ENCODE measurements at regions not wholly inside any gene's neighbourhood (a gene's known extent, or its start where the extent isn't known, plus 50 kb on each side); places are given as distances from the start of the nearest gene placed in this dataset.

DNA sequence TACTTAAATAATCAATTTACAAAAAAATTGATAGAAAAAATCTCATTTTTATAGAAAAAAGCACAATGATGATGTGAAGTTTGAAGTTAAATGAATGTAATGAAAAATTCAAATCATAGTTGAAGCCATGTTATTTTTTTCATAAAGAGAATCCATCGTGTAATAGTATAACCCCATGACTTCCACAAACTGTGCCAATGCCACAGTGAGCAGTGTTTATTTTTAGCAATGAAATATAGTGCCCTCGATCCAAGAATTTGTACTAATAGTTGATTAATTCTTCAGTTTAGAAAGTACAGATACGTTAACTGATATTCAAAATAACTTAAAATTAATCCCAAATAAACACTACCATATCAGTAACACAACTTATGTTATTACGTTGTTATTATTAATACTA lies 225.9 kb downstream of the PTPRC start:
- DNase-seq (ENCODE audit: low read depth) = no peak

DNA sequence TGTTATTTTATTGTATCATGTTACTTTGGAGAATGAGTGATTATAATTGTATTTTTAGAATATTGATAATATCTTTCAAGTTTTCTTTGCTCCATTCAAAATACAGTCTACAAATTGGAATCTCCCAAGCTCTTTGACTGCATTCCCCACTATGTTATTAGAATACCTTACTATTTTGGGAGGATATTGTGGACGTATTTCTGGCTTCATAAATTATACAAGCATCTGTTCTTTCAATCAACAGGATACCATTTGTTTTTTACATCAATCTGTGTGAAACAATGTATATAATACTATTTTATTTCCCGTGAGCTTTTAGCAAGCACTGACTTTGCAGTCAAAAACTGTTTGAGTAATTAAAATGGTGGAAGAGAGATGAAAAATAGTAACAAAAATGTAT lies 226.5 kb downstream of the PTPRC start:
- no peak for DNase-seq (ENCODE audit: low read depth)

DNA sequence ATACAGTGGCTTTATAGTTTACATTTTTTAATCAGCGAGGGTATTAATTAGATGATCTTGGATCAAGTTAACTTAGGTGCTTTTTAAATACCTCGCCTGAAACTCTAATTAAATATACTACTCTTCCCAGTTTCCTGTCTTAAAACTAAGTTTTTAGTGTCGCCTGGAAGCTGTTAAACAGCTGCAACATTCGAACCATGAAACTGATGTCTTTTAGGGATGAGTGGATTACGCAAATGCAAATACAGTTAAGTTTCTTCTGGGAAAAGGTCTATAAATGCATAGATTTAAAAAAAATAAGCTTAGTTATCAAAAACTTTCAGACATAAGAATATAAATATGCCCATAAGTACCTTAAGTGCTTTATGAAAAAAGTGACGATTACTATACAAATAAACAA lies 228.3 kb downstream of the PTPRC start:
- DNase-seq (ENCODE audit: low read depth) = no peak

DNA sequence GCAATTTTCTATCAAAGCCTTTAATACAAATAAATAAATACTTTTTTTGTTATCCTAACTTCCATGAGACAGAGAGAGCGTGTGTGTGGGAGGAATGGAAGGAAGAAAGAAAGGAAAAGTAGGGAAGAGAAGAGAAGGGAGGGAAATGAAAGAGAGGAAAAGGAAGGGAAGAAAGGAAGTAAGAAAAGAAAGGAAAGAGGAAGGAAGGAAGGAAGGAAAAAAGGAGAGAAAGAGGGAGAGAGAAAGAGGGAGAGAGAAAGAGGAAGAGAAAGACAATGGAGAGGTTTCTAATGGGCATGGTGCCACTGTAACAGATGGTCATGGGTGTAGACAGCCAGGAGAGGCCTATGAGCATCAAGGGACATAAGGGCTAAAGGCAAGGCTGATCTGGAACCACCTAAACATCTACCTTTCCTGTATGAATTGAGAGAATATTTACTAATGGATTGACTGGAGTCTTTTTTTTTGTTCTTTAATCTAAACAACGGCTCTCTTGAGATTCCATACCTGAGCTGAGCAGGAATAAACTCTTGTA lies 234.9 kb downstream of the PTPRC start:
- DNase-seq (ENCODE audit: low read depth) = no peak

DNA sequence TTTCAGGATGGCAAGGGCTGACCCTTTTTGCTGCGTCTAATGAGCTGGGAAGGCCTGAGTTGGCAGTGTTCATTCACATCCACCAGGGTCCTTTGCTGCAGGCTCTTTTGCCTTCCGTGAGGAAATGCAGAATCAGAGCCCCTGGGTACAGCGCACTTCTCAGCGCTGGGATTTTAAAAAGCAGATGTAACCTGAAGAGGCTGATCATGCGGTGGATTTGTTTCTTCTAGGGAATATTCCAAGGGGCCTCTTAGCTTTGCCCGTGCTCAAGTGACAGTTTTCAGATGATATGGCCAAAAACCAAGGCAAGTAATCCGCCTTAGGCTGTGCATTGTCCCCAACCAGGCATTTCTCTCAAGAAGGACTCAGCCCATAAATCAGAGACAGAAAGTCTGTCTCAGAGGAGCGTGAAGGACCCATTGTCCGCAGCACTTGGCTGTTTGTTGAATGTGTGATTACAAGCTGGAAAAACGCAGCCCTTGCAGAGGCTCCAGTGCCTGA lies 237.6 kb downstream of the PTPRC start:
- DNase-seq (ENCODE audit: low read depth) = no peak

DNA sequence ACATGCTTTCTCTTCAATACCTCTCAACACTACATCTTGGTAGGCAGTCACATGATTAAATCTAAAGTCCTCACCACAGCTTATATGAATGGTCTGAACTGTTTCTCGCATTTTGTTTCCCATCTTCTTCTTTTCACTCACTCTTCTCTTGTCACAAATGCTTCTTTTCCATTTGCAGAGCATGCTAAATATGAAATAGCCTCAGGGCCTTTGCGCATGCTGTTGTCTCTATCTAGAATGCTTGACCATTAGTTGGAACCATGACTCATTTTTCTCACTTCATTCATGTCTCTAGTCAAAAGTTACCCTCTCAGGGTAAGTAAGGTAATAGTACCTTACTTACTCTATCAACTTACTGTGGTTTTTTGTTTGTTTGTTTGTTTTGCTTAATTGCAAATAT lies 239.7 kb downstream of the PTPRC start:
- no peak for DNase-seq (ENCODE audit: low read depth)

DNA sequence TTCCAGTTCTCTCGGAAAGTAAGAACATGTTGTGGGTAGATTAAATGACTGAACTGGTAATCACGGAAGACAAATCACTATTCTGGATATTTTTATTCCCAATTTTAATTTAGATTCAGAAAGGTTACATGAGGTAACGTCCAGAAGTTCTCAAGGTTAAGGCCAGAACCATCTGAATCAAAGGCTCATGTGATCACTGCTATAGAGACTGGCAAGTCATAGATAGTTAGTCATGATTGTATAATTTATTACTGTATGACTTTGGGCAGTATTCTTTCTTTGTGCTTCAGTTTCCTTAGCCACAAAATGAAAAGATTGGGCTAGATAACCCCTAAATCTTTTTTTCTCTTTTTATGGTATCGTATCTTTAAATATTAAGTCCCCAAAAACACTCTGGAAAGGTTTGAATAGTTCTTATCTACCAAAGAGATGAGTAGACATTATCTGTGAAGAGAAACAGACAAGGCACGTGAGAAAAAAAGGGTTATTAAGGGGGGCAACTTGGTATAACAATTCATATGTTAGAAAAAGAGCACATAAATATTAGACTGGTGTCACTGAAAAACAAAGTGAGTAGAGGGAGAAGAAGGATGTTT lies 241.0 kb downstream of the PTPRC start:
- DNase-seq (ENCODE audit: low read depth) = no peak

DNA sequence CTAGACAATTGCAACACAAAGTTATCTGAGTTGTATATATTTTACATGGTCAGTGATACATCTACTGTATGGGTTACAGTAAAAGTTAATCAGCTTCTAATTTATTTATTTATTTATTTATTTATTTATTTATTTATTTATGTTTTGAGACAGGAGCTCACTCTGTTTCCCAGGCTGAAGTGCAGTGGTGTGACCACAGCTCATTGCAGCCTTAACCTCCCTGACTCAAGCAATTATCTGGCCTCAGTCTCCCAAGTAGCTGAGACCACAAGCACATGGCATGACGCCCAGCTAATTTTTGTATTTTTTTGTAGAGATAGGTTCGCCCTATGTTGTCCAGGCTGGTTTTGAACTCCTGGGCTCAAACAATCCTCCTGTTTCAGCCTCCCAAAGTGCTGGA lies 241.6 kb downstream of the PTPRC start:
- no peak for DNase-seq (ENCODE audit: low read depth)

DNA sequence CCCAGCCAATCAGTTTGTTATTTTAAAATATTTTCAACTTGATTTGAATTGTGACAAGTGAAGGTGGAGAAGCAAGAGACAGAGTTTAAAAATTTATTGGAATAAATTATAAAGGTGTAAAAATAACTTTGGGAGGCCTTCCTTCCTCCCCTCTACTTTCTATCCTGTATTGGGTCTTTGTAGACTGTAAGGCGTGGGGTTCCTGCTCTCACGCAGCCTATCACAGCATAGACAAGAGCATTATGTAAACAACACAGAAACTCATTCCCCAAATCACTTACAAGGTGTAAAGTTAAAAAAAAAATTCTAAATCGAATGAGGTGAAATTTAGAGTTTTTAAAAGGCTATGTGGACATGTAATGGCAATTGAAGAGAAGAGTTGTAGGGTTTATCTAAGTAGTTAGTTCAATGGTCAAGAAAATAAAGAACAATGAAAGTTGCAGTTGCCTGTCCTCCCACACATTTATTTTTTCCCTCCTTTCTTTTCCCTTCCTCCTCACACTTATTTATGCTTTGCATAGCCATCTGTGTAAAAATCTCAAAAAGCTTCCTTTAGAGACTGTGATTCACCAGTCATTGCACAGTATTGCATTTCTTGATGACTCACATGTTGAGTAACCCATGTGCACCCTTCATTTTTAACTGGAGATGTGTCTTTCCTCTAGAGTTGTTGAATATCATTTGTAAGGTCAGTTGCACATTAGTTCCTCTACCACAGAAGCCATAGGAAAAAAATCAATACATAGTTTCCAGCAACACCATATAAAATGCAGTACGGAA lies 242.2 kb downstream of the PTPRC start:
- no peak for DNase-seq (ENCODE audit: low read depth)

DNA sequence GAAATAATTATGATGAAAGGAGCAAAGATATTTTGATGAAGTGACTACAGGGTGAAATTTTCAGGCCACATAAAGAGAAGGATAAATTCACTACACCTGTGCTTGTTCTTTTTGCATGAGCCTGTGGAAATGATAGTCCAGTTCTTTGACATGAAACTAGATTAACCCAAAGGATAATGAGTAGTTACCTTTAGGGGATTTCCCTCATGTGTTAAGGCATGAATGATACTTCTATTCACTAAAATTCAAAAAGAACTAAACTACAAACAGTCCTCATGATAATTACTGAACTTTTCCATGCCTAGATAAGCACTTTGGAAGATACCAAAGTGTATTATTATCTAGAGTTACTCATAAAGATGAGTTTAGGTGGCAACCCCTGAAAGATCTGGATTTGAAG lies 244.3 kb downstream of the PTPRC start:
- DNase-seq (ENCODE audit: low read depth) = no peak

DNA sequence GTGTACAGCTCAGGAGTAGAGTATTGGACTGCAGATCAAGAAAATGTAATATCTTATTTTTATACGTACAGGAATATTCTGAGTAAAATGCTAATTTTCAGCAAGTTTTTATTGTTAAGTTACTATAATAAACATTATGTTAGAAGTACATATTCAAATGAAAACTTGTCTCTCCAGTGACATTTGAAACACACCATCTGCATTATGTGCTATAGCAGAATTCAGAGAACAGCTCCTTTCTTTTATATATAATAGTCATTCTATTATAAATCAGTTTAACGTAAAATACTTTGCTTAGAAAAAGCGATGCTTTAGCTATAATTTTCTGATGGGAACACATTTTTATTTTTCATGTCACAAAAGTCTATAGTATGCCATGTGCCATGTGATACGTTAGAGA lies 249.0 kb downstream of the PTPRC start:
- DNase-seq (ENCODE audit: low read depth) = no peak

DNA sequence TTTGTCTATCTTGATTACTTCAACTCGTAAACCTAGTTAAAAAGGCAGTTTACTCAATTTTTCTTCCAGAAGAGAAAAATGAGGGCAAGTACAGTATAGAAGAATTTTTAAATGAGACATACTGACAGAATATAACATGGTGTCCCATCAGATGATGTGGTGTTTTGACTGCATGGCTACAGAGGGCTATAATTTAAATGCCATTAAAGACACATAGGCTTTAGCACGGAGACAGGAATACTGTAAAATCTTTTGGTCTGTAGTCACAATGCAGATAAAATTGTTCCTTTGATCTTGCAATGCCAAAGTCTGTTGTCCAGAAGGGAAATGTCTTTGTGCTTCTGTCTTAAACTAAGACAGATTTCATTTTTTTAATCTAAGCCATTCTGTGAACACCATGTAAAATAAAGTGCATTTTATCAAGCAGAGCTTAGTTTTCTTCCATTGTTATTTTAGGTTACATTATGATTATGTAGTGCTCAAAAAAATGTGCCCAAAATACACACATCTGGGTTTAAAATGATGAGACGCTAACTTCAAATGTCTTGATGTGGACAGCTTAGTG lies 249.6 kb downstream of the PTPRC start:
- DNase-seq (ENCODE audit: low read depth) = no peak

DNA sequence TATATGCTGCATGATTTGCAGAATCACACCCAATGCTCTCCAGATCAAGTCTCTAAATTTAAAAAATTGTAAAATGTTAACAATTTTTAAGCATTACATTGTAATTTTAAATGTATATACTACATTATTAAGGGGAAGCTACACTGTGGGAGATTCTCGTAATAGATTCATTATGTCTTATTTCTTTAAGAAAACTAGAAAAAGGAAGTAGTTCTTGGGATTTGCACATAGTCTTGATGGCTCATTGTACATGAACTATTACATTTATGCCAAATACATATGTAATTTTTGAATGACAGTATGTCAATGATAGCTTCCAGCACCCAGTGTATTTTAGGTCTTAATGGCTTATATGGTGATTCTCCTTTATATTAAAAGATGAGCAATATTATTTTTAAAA lies 250.3 kb downstream of the PTPRC start:
- DNase-seq (ENCODE audit: low read depth) = no peak

DNA sequence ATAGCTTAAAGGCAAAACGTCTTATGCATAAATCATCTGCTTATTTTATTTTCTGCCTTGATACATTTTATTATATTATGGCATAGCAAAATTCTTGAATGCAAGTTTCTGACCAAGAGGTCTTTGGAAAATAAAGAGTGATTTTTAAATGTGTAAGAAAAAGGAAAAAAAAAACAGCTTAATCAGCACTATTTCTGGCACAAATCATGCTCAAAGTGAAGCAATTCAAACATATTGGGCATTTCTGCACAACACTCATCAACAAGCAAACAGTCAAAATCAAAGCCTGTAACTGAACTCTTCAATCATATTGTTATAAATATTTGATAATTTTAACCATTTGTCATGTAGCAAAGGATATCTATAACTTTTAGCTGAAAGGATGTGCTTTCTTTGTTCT lies 250.9 kb downstream of the PTPRC start:
- DNase-seq (ENCODE audit: low read depth) = no peak

DNA sequence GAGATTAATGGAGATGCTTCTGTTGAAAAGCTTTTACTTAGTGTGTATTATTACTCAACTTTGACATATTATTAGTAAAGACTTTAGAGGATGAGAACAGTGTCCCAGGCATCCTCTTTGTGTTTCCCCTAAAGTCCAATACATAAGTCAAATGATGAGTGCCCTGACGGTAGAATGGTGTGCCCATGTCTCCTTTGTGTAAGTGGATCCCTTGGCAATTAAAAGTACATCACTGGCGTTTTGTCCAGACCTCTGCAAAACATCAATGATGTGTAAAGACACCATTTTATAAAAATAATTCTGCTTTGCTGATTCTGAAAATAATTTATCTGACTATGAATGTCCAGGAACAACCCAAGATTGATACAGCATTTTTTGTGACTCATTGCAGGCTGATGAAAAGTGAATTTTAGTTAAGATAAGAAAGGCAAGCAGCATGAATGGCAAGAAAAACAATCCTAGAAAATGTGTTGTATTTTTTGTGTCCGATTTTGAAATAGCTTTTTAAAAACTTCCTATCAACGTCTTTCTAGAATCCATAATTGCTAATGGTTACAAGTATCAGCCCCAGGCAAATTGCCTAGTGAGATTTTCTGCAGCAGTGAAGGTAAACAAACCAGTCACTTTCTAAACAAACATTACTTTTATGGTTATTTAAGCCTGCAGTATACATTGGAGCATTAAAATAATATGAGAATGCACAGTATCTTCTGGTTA lies 251.5 kb downstream of the PTPRC start:
- DNase-seq (ENCODE audit: low read depth) = no peak

DNA sequence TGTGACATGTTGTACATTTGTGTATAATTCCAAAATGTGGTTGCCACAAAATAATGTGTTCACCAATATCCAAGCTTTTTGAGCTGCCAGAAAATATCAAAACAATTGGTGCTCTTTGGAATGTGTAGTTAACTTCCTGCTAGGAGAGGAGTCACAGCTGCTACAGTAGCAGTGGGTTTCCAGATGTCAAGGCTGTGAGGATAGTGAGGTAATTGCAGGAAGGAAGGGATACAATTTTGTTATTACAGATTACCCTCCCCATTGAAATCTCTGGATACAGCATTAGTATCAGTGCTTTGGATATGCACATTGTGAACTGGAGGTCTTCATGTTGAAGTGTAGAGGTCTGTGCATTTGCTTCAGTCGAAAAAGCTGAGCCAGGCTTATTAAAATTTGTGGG lies 253.2 kb downstream of the PTPRC start:
- no peak for DNase-seq (ENCODE audit: low read depth)

DNA sequence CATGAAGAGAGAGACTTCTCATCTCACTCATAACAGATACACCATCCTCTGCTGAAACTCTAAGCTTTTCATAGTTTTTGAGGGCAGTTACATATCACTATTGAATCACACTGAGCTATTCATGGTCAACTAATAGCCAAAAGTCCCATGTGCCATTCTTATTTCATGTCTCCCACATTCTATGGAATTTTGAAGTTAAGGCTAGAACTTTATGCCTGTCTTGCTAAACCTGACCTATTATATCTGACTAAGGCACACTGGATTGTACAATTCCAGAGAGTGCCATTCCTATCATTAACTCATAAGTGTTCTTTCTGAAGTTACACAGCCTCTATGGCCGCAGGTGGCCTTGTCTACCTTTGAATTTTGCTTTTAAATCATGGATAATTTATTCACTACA lies 254.3 kb downstream of the PTPRC start:
- DNase-seq (ENCODE audit: low read depth) = no peak

DNA sequence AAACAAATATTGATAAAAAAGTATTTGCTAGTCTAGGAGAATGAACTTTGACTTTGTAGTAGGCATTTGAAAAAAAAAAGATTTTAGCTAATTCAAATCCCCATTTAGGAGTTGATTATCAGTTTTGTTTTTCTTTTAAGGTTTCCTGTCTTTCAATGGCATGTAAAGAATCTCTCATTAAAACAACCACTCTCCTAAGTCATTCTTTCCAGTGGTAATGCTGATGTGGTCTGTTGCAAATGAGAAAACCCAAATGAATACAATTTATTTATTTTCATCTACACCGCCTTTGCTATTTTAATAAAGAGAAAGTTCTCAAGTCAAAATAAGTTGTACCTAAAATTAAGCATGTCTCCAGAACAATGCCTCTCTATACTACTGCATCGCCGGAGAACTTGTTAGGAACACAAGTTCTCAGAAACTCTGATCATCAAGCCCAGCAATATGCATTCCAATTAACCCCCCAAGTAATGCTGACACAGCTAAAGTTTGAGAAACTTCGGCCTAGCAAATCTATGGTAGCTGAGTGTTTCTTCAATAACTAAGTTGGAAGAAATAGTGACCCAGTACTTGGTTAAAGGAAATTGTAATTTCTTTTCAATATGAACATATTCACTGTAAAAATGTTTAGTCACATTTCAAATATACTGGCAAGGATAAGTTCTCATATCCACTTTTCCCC lies 255.1 kb downstream of the PTPRC start:
- no peak for DNase-seq (ENCODE audit: low read depth)

DNA sequence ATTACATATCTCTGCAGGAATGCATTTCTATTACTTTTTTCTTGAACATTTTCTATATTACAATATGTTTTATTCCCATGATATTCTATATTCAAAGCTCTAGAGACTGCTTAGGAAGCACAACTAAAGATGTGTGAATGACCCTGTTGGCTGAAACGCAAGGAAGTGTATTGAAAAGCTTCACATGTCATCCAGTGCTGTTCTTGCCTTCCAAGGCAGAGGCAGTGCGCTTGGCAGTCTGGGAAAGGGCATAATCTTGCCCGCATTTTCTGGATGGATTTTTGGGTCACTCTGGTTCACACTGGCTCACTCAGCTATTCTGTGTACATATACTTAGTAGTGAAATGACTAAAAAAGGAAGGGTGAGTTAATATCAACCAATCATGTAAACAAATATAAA lies 262.4 kb downstream of the PTPRC start:
- no peak for DNase-seq (ENCODE audit: low read depth)

DNA sequence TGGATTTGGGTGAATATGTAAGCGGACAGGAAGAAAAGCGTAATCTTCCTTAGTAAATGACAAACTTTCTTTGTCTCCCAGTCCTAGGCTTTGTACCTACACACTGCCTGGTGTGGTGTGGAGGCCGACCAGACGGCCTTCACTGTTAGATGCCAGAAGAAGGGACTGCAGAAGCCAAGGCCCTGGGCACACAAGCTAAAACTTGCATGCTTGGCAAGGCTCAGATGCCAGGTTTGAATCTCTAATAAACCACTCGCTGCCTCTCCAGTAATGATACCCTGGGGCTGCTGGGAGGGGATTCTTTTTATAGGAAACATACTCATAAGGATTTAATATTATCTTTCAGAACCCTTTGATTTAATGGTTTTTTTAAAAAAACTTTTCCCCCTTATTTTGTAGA lies 263.8 kb downstream of the PTPRC start:
- DNase-seq (ENCODE audit: low read depth) = no peak

DNA sequence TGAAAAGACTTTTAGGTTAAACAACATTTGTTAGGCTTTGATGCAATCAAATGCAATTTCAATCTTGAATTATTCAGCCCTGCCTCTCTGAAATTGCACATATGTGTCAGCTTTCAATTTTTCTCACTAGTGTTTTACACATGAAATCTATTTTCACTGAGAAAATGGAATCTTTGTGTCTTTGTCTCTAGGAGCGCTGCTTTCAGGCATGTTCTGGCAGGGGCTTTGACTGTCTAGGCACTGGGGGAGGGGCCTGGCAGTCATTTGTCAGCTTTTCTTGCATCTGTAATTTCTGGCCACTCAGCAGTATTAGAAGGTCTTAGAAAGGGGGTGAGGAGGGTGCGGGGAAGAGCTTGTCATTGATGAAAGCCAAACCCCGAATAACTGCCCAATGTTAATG lies 264.4 kb downstream of the PTPRC start:
- peak; percentile 8 for DNase-seq (ENCODE audit: low read depth)

DNA sequence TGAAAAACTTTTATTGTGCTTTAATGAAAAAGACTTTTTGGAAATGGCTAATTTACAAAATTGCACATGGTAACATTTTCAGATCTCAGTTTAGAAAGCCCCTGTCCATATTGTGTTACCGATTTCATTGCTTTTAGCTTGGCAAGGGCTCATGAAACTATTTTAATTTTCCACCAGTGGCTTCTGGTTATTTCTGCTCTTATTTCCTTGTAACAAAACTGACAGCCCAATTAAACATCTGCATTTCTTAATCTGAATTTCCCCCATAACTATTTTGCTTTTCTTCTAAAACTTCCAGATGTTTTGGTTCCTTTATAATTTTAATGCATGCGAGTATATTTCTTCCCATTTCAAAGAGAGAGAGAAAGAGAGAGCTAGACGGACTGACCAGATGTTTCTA lies 264.8 kb downstream of the PTPRC start:
- DNase-seq (ENCODE audit: low read depth) = no peak

Measured in activated T-cell treated with anti-CD3 and anti-CD28 coated beads for 48 hours (primary cell).